ENCODE measurements at regions not wholly inside any gene's neighbourhood (a gene's known extent, or its start where the extent isn't known, plus 50 kb on each side); places are given as distances from the start of the nearest gene placed in this dataset.

DNA sequence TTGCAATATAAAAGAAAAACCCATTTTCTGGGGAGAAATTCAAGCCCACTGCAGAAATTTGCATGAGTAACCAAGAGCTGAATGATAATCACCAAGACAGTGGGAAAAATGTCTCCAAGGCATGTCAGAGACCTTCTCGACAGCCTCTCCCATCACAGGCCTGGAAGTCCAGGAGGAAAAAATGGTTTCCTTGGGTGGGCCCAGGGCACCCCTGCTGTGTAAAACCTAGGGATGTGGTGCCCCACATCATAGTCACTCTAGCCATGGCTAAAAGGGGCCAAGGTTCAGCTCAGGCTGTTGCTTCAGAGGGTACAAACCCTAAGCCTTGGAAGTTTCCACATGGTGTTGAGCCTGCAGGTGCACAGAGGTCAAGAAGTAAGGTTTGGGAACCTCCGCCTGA is 108.4 kb downstream of the FAT4 start:
- 95% methylated on average over 2 of the region's 2 CpGs for WGBS
- Histone ChIP-seq H3K9me3 (ENCODE audit: control insufficient read depth in 4 of 4, low read length in 3 of 4) (no peaks in the 10 kb centered on the region), H3K27ac (ENCODE audit: low read depth in 1 of 2, low read length in 2 of 2) (no peak overlapping the region), H3K27me3 (ENCODE audit: control insufficient read depth in 4 of 4, insufficient read depth in 4 of 4, low read length in 3 of 4) (no peaks in the 10 kb centered on the region), H3K4me1 (ENCODE audit: control insufficient read depth in 4 of 4, insufficient read depth in 4 of 4, low read length in 3 of 4) (no peaks in the 10 kb centered on the region), H3K4me3 (ENCODE audit: low read depth in 1 of 3, low read length in 3 of 3) (no peak overlapping the region), H3K36me3 (ENCODE audit: control insufficient read depth in 4 of 4, insufficient read depth in 3 of 4, low read depth in 1 of 4, low read length in 3 of 4) (no peaks in the 10 kb centered on the region), H3K9ac (ENCODE audit: low read depth in 1 of 2, low read length in 2 of 2) (no peak overlapping the region)
- TF ChIP-seq, protein P1, sequence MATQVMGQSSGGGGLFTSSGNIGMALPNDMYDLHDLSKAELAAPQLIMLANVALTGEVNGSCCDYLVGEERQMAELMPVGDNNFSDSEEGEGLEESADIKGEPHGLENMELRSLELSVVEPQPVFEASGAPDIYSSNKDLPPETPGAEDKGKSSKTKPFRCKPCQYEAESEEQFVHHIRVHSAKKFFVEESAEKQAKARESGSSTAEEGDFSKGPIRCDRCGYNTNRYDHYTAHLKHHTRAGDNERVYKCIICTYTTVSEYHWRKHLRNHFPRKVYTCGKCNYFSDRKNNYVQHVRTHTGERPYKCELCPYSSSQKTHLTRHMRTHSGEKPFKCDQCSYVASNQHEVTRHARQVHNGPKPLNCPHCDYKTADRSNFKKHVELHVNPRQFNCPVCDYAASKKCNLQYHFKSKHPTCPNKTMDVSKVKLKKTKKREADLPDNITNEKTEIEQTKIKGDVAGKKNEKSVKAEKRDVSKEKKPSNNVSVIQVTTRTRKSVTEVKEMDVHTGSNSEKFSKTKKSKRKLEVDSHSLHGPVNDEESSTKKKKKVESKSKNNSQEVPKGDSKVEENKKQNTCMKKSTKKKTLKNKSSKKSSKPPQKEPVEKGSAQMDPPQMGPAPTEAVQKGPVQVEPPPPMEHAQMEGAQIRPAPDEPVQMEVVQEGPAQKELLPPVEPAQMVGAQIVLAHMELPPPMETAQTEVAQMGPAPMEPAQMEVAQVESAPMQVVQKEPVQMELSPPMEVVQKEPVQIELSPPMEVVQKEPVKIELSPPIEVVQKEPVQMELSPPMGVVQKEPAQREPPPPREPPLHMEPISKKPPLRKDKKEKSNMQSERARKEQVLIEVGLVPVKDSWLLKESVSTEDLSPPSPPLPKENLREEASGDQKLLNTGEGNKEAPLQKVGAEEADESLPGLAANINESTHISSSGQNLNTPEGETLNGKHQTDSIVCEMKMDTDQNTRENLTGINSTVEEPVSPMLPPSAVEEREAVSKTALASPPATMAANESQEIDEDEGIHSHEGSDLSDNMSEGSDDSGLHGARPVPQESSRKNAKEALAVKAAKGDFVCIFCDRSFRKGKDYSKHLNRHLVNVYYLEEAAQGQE (IDR thresholded peaks at IDR 0.05), result no peak
- no peak for TF ChIP-seq SP1 (IDR thresholded peaks at IDR 0.05)
- no peak for TF ChIP-seq NR2F2 (IDR thresholded peaks at IDR 0.05)
- TF ChIP-seq FOXA1 (IDR thresholded peaks at IDR 0.05), result no peak
- TF ChIP-seq GABPA (IDR thresholded peaks at IDR 0.05 in 1 of 2, conservative IDR thresholded peaks at IDR 0.05 in 1 of 2), result no peak
- TF ChIP-seq, protein P2, sequence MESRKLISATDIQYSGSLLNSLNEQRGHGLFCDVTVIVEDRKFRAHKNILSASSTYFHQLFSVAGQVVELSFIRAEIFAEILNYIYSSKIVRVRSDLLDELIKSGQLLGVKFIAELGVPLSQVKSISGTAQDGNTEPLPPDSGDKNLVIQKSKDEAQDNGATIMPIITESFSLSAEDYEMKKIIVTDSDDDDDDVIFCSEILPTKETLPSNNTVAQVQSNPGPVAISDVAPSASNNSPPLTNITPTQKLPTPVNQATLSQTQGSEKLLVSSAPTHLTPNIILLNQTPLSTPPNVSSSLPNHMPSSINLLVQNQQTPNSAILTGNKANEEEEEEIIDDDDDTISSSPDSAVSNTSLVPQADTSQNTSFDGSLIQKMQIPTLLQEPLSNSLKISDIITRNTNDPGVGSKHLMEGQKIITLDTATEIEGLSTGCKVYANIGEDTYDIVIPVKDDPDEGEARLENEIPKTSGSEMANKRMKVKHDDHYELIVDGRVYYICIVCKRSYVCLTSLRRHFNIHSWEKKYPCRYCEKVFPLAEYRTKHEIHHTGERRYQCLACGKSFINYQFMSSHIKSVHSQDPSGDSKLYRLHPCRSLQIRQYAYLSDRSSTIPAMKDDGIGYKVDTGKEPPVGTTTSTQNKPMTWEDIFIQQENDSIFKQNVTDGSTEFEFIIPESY (IDR thresholded peaks at IDR 0.05), result no peak
- TF ChIP-seq HNF4A (conservative IDR thresholded peaks at IDR 0.05), result no peak
- TF ChIP-seq, protein P3, sequence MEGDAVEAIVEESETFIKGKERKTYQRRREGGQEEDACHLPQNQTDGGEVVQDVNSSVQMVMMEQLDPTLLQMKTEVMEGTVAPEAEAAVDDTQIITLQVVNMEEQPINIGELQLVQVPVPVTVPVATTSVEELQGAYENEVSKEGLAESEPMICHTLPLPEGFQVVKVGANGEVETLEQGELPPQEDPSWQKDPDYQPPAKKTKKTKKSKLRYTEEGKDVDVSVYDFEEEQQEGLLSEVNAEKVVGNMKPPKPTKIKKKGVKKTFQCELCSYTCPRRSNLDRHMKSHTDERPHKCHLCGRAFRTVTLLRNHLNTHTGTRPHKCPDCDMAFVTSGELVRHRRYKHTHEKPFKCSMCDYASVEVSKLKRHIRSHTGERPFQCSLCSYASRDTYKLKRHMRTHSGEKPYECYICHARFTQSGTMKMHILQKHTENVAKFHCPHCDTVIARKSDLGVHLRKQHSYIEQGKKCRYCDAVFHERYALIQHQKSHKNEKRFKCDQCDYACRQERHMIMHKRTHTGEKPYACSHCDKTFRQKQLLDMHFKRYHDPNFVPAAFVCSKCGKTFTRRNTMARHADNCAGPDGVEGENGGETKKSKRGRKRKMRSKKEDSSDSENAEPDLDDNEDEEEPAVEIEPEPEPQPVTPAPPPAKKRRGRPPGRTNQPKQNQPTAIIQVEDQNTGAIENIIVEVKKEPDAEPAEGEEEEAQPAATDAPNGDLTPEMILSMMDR (IDR thresholded peaks at IDR 0.05; ENCODE audit: low read depth, low read length, missing input control), result no peak
- TF ChIP-seq JUND (IDR thresholded peaks at IDR 0.05), result no peak
- TF ChIP-seq, protein P4, sequence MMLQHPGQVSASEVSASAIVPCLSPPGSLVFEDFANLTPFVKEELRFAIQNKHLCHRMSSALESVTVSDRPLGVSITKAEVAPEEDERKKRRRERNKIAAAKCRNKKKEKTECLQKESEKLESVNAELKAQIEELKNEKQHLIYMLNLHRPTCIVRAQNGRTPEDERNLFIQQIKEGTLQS (IDR thresholded peaks at IDR 0.05), result no peak
- no peak for TF ChIP-seq FOXA2 (IDR thresholded peaks at IDR 0.05)
- no peak for TF ChIP-seq TAF1 (conservative IDR thresholded peaks at IDR 0.05)
- no peak for TF ChIP-seq RXRA (IDR thresholded peaks at IDR 0.05)
- no peak for TF ChIP-seq EGR1 (IDR thresholded peaks at IDR 0.05; ENCODE audit: low read depth in 2 of 2)
- TF ChIP-seq, protein P5, sequence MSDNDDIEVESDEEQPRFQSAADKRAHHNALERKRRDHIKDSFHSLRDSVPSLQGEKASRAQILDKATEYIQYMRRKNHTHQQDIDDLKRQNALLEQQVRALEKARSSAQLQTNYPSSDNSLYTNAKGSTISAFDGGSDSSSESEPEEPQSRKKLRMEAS (IDR thresholded peaks at IDR 0.05), result no peak
- TF ChIP-seq RAD21 (IDR thresholded peaks at IDR 0.05), result no peak
- TF ChIP-seq HNF4G (IDR thresholded peaks at IDR 0.05), result no peak
- no peak for TF ChIP-seq YY1 (IDR thresholded peaks at IDR 0.05)
- DNase-seq (ENCODE audit: low spot score), result no peak
